Right hindlimb (tissue), 1 donor: ENCODE measurements at regions not wholly inside any gene's neighbourhood (a gene's known extent, or its start where the extent isn't known, plus 50 kb on each side); places are given as distances from the start of the nearest gene placed in this dataset.

Experiments used
- DNase-seq: peaks from one replicate; pipeline ENCODE4 v3.0.0-alpha.2; 2018

DNA sequence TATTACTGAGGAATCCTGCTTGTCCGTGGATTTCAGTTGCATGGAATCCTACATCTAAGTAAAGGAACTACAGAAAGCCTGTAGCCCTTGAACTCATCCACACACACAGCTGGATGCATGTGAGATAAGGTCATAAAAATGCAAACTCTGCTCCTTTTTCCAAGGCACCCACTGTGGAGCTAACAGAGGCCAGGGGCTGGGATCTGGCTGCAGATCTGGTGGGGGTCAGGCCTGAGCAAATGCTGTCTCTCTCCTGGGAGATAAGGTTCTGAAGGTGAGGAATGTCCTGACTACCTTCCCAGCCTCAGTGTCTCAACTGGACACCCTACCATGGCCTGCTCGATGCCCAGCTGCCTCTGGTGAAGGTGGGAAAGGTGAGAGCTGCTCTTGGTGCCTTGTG, 321.5 kb downstream of the LRFN2 start:
- DNase-seq = no peak

DNA sequence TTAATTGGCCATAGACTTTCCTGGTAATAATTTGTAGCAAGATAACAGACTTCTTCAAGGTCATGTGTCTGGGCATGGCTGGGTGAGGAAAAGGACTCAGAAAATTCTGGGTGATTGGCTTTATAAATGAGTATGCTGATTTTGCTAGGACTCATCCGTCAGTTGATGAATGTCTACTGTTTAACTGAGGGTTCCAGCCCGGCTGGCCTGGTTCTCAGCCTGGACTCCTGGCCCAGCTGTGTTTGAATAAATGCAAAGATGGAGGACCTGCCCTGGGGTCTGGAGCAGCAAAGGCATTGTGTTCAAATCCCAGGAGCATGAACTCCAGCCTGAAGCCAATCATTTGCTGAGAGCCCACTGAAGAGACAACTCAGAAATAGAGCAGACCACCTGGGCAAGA, 323.2 kb downstream of the LRFN2 start:
- DNase-seq = peak; percentile 29

DNA sequence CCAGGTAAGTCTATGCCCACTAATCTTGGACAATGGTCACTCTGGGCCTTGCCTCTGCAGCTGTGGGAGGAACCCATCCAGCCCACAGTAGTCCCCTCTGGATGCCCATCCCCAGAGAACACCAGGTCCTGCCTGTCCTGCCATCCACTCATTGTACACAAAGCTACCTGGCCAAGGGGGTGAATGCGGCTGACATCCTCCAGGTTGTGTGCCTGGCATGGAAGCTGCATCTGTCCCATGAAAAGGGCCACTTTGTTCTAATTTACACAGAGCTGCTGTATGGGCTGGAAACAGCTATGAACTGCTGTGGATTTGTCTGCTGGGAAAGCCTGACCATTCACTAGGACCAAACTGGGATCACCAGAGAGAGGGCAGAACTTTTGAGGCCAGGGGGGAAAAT, 324.8 kb downstream of the LRFN2 start:
- DNase-seq = no peak

- no peak for DNase-seq
These were observed 324.3 kb upstream of the MOCS1 start for GRCh38 chr6:40258531-40258930.

GRCh38 chr6:40256831-40257230, 322.6 kb upstream of the MOCS1 start:
- no peak for DNase-seq

DNA sequence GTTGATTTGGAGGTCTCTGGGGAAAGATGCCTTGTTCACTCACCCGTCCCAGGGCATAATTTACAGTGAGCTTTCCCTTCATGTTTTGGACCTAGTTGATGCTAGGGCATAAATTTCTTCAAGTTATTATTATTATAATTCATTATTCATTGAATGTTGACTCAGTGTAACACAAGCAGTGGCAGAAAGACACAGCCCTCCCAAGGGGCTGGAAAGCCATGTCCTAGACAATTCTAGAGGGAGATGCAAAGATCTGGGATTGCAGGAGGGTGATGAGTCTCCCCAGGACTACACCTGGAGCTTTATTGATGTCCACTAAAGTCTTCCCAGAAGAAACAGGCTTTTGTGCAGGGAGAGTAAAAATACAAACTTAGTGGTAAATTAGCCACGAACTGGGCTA, 322.0 kb upstream of the MOCS1 start:
- no peak for DNase-seq

DNA sequence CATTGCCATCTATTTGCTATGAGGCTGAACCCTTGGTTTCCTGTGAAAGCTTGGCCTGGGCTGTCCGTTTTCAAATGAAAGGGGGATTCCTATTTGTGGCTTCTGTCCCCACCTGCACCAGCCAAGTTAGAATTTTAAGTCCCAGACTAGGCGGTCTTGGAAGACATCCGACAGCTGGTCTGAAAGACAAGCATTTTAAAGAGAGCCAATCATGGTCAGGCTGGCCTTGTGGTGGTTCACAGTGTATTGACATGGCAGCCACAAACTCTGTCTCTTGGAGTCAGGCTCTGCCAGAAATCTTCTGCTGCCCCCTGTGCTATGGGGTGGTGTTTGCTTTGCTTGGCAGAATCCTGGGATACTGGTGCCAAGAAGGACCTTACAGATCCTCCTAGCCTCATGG, 319.2 kb upstream of the MOCS1 start:
- peak; percentile 36 for DNase-seq

DNA sequence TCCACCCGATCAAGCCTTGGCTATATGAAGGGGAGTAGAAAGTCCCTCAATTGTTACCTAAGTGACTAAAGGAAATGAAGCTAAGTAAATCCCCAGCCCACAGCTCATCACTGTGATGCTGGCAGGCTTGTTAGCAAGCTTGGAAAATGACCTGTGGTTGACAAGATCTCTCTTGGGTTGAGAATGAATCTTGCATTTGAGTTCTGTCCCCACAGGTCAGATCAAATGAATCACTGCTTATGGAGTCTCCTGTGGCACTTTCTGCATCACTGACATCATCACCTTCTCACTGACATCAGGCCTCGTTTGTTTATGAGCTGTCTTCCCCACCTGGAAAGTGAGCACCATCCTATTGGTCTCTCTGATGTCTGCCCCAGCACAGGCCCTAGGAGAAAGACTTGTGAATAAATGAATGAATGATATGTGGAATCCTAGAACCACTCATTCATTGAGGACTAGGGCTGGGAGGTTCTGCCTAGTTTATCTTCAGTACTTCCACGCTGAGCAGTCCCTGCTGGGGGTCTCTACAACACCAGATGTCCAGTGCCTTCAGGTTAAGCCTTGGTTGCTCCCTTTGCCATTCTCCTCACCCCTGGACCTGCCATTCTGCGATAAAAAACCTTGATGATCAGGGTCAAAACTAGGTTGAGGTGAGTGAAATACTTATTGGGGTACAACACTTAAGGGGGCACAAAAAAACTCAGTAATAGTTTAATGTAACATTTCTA, 318.4 kb upstream of the MOCS1 start:
- DNase-seq = no peak

- DNase-seq = no peak
These were observed 317.5 kb upstream of the MOCS1 start for GRCh38 chr6:40251637-40252300.

DNA sequence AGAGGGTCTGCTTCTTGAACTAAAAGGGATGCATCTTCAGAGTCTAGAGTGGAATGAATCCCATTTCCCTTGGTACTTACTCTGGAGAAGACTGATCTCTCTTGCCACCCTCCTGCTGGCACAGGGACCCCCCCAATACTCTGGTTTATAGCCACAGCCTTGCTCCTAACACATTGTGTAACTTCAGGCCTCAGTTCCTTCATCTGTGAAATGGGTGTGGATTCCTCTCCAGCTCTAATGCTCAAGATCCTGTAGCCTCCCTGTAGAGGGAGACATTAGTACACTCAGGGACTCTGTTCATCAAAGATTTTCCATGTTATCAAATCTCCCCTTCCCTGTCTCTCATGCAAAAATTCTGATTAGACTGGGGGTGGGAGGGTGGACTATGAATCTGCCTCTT, 315.7 kb upstream of the MOCS1 start:
- no peak for DNase-seq

- no peak for DNase-seq
These were observed 313.4 kb upstream of the MOCS1 start for GRCh38 chr6:40247516-40248115.

- DNase-seq = peak; percentile 55
These were observed 310.4 kb upstream of the MOCS1 start for GRCh38 chr6:40244699-40245098.

DNA sequence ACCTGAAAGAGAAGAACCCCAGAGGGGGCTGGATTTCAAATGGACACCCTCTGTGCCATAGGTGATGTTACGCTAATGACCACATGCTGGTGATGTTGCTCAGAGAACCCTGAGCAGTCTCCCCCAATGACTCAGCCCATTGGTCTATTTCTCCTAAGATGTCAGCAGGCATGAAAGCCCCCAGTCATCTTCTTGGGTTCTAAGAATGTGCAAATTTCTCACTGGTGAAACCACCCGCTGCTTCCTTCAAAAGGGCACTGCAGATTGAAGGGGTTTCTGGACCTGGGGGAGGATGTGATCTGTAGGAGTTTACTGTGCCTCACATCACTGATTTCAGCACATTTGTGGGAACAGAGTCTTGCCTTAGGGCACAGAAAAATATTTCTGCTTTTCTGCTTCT, 298.4 kb upstream of the MOCS1 start:
- DNase-seq = no peak

DNA sequence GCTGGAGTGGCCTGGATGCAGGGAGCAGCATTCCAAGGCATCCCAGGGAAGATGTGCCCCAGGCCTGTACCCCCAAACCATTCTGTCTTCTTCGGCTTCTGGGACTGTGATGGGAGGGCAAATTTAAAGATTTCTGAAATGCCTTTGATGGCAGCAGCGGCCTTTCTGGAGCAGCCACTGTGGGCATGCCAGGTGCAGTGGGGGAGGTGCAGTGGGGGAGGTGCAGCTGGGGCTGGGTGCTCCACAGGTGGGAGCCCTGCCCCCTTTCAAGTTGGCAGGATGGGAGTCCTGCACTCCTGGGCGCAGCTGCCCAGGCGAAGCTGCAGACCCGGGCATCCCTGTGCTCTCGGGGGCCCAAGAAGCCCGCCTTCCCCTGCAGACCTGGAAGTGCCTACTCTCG, 293.5 kb upstream of the MOCS1 start:
- DNase-seq = no peak

DNA sequence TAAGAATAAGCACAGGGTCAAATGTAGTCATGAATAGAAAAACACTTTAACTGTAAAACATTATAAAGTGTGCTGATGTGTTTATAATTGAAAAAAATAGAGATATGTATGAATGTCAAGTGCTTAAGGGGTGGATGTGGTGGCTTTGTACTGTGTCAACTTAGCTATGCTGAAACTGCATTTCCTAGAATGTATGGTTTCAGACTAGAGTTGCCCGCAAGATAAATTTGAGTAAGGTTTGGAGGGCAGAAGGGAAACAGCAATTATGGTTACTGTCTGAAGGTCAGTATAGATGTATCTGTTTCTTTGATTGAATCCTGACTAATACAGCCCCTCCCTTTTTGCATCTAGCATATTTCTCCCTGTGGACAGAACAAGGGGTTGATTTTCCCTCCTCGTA, 288.1 kb upstream of the MOCS1 start:
- DNase-seq = no peak

- no peak for DNase-seq
These were observed 285.5 kb upstream of the MOCS1 start for GRCh38 chr6:40219799-40220198.

GRCh38 chr6:40210628-40211056, 276.4 kb upstream of the MOCS1 start:
- no peak for DNase-seq

DNA sequence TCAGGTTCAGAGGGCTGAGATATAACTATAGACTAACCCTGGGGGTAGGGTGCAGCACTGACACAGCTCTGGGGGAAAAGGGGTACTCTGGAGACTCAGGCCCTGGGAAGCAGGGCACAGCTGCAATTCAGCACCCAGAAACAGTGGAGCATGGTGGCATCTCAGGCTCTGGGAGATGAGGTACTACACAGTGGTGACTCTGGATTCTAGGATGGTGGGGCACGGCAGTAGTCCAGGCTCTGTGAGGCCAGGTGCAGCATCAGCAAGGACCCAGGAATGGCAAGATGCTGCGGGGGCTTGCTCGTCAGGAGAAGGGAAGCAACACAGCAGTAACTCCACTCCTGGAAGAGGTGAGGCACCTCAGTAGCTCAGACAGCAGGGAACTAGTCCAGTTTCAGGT, 271.5 kb upstream of the MOCS1 start:
- no peak for DNase-seq

DNA sequence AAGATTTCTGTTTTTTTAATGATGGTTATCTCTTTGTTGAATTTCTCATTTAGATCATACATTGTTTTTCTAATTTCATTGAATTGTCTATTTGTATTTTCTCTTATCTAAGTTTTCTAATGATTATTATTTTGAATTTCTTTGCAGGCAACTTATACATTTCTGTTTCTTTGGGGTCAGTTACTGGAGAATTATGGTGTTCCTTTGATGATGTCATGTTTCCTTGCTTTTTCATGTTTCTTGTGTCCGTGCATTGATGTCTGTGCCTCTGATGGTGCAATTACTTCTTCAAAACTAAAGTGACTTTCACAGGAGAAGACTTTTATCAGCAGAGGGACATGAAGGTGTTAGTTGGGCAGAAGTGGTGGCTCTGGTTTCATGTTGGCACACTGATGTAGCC, 270.7 kb upstream of the MOCS1 start:
- no peak for DNase-seq

GRCh38 chr6:40197371-40197770, 263.1 kb upstream of the MOCS1 start:
- no peak for DNase-seq

GRCh38 chr6:40196135-40196518, 261.9 kb upstream of the MOCS1 start:
- no peak for DNase-seq

- DNase-seq = no peak
These were observed 261.3 kb upstream of the MOCS1 start for GRCh38 chr6:40195428-40196134.

- no peak for DNase-seq
These were observed 260.3 kb upstream of the MOCS1 start for GRCh38 chr6:40194447-40195170.
